ENCODE measurements at regions not wholly inside any gene's neighbourhood (a gene's known extent, or its start where the extent isn't known, plus 50 kb on each side); places are given as distances from the start of the nearest gene placed in this dataset.

- Histone ChIP-seq H3K4me3 (ENCODE audit: low read depth in 2 of 2, low read length in 1 of 2) (no peak overlapping the region), H3K27ac (ENCODE audit: low read depth in 2 of 2, low read length in 1 of 2) (no peak overlapping the region), H3K9me2 (no peaks in the 10 kb centered on the region), H2AFZ (ENCODE audit: low read depth) (no peak overlapping the region), H3K27me3 (ENCODE audit: insufficient read depth) (no peaks in the 10 kb centered on the region), H3K4me2 (no peak overlapping the region), H3K9me3 (no peaks in the 10 kb centered on the region), H3F3A (replicated peaks; ENCODE audit: insufficient read depth) (no peaks in the 10 kb centered on the region), H4K20me1 (ENCODE audit: insufficient read depth) (no peaks in the 10 kb centered on the region), H3K79me2 (ENCODE audit: insufficient read depth) (no peaks in the 10 kb centered on the region), H3K36me3 (replicated peaks in 1 of 2; ENCODE audit: control insufficient read depth in 1 of 2, insufficient read depth in 2 of 2, low read length in 1 of 2) (no peaks in the 10 kb centered on the region), H3K9ac (no peak overlapping the region), H3K4me1 (ENCODE audit: control insufficient read depth in 1 of 2, insufficient read depth in 2 of 2, low read depth in 1 of 2, low read length in 1 of 2) (no peaks in the 10 kb centered on the region; a peak in 1 of 4 replicates)
- CTCF ChIA-PET, result no interaction called here
- POLR2A ChIA-PET, result no interaction called here
- no peak for DNase-seq
- no peak for TF ChIP-seq MXI1 (IDR thresholded peaks at IDR 0.05; ENCODE audit: low read depth, low read length)
- no peak for TF ChIP-seq RAD21 (IDR thresholded peaks at IDR 0.05; ENCODE audit: low read length)
- no peak for TF ChIP-seq NFIC (IDR thresholded peaks at IDR 0.05; ENCODE audit: borderline replicate concordance)
Observed at GRCh38 chr14:49159081-49159480, 427.1 kb downstream of the RPS29 start.

DNA sequence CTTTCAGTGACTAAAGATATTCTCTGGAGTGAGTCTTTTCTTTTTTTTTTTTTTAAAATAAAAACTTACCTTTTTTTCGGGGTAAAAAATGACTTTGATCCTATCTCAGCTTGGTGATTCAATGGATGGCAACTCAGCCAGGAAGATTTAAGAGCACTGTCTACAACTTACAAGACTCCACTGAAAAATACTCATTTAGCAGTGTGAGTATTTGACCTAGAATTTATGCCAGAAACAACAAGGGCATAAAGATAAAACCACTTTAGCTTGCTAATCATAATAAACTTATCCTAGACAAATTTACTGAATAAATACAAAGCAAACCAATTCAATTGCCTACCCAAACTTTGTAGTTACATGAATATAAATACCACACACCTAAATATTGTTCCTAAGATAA is 446.6 kb downstream of the RPS29 start:
- Histone ChIP-seq H2AFZ (ENCODE audit: low read depth) (no peak overlapping the region), H3K4me2 (no peak overlapping the region), H3K27me3 (ENCODE audit: insufficient read depth) (no peaks in the 10 kb centered on the region), H4K20me1 (ENCODE audit: insufficient read depth) (no peaks in the 10 kb centered on the region), H3K36me3 (replicated peaks in 1 of 2; ENCODE audit: control insufficient read depth in 1 of 2, insufficient read depth in 2 of 2, low read length in 1 of 2) (no peaks in the 10 kb centered on the region), H3K4me1 (ENCODE audit: control insufficient read depth in 1 of 2, insufficient read depth in 2 of 2, low read depth in 1 of 2, low read length in 1 of 2) (no peaks in the 10 kb centered on the region), H3K27ac (ENCODE audit: low read depth in 2 of 2, low read length in 1 of 2) (no peak overlapping the region), H3F3A (replicated peaks; ENCODE audit: insufficient read depth) (no peaks in the 10 kb centered on the region), H3K4me3 (ENCODE audit: low read depth in 2 of 2, low read length in 1 of 2) (no peak overlapping the region), H3K9me3 (no peaks in the 10 kb centered on the region), H3K9ac (no peak overlapping the region), H3K9me2 (no peaks in the 10 kb centered on the region), H3K79me2 (ENCODE audit: insufficient read depth) (no peaks in the 10 kb centered on the region)
- POLR2A ChIA-PET, result no interaction called here
- WGBS (ENCODE audit: low lambda C conversion rate), result 2% methylated on average over 1 of the region's 1 CpG
- CTCF ChIA-PET, result interaction anchor here (1.1 kb wide), 1 partner anchor 120 kb away, joined by 3 read pairs; no protein-coding TSS in a partner anchor
- no peak for TF ChIP-seq EZH2phosphoT487 (IDR thresholded peaks at IDR 0.05; ENCODE audit: borderline replicate concordance, low read depth)
- TF ChIP-seq SIN3A (IDR thresholded peaks at IDR 0.05; ENCODE audit: borderline replicate concordance, low read depth, low read length), result no peak
- no peak for TF ChIP-seq POLR2AphosphoS5 (IDR thresholded peaks at IDR 0.05; ENCODE audit: low read depth, low read length)
- no peak for TF ChIP-seq IRF3 (IDR thresholded peaks at IDR 0.05; ENCODE audit: low read depth, low read length)
- no peak for TF ChIP-seq CHD2 (IDR thresholded peaks at IDR 0.05; ENCODE audit: low read length, partially characterized antibody)
- no peak for TF ChIP-seq USF1 (IDR thresholded peaks at IDR 0.05; ENCODE audit: borderline replicate concordance, low read depth)
- TF ChIP-seq SMC3 (IDR thresholded peaks at IDR 0.05; ENCODE audit: low read depth, low read length), result no peak
- no peak for TF ChIP-seq CTCF (IDR thresholded peaks at IDR 0.05)
- TF ChIP-seq EP300 (IDR thresholded peaks at IDR 0.05; ENCODE audit: borderline replicate concordance in 1 of 2, low read depth in 1 of 2, low read length in 1 of 2), result no peak
- TF ChIP-seq FOSL2 (IDR thresholded peaks at IDR 0.05; ENCODE audit: borderline replicate concordance, low read depth), result no peak
- no peak for TF ChIP-seq NFIC (IDR thresholded peaks at IDR 0.05; ENCODE audit: borderline replicate concordance)
- TF ChIP-seq MXI1 (IDR thresholded peaks at IDR 0.05; ENCODE audit: low read depth, low read length), result no peak
- no peak for TF ChIP-seq REST (IDR thresholded peaks at IDR 0.05; ENCODE audit: low read depth, low read length)
- TF ChIP-seq GABPA (IDR thresholded peaks at IDR 0.05; ENCODE audit: low read depth), result no peak
- TF ChIP-seq, protein P1, sequence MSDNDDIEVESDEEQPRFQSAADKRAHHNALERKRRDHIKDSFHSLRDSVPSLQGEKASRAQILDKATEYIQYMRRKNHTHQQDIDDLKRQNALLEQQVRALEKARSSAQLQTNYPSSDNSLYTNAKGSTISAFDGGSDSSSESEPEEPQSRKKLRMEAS (IDR thresholded peaks at IDR 0.05; ENCODE audit: low read depth), result no peak
- no peak for DNase-seq

All from SK-N-SH (cell line).